Hepatocyte (in vitro differentiated cells): ENCODE measurements at regions not wholly inside any gene's neighbourhood (a gene's known extent, or its start where the extent isn't known, plus 50 kb on each side); places are given as distances from the start of the nearest gene placed in this dataset.

Source experiments
- DNase-seq: peaks from one replicate; pipeline ENCODE4 v3.0.0-alpha.2; 2016; ENCODE audit warnings: low spot score
- H2AFZ ChIP-seq: fragments of 200-600 bp; sonication (generic); 2 replicates; pipeline ENCODE4 v1.6.0; 2016; ENCODE audit warnings: antibody characterized with exemption, mild to moderate bottlenecking
- H3K27ac ChIP-seq: fragments of 200-600 bp; sonication (generic); 2 replicates; pipeline ENCODE4 v1.5.1; 2016; ENCODE audit warnings: mild to moderate bottlenecking
- H3K27me3 ChIP-seq: fragments of 200-600 bp; sonication (generic); 2 replicates; pipeline ENCODE4 v1.6.1; 2016
- H3K36me3 ChIP-seq: fragments of 200-600 bp; sonication (generic); replicated peaks from 2 replicates; pipeline ENCODE4 v1.5.1; 2016; ENCODE audit warnings: low read depth; ENCODE audit not compliant: insufficient read depth
- H3K4me1 ChIP-seq: fragments of 200-600 bp; sonication (generic); 2 replicates; pipeline ENCODE4 v1.5.1; 2016; ENCODE audit warnings: mild to moderate bottlenecking, moderate library complexity; ENCODE audit not compliant: insufficient read depth
- H3K4me2 ChIP-seq: fragments of 200-600 bp; sonication (generic); 2 replicates; pipeline ENCODE4 v1.6.0; 2016
- H3K4me3 ChIP-seq: fragments of 200-600 bp; sonication (generic); 2 replicates; pipeline ENCODE4 v1.5.1; 2016; ENCODE audit warnings: mild to moderate bottlenecking
- H3K79me2 ChIP-seq: fragments of 200-600 bp; sonication (generic); 2 replicates; pipeline ENCODE4 v1.6.0; 2017; ENCODE audit warnings: mild to moderate bottlenecking
- H3K9me2 ChIP-seq: fragments of 200-600 bp; sonication (generic); replicated peaks from 2 replicates; pipeline ENCODE4 v1.6.0; 2017; ENCODE audit warnings: mild to moderate bottlenecking; ENCODE audit not compliant: insufficient read depth
- H3K9me3 ChIP-seq: fragments of 200-600 bp; sonication (generic); 2 replicates; pipeline ENCODE4 v1.5.1; 2016; ENCODE audit warnings: low read depth, mild to moderate bottlenecking
- H4K20me1 ChIP-seq: fragments of 200-600 bp; sonication (generic); 2 replicates; pipeline ENCODE4 v1.6.0; 2016; ENCODE audit warnings: mild to moderate bottlenecking; ENCODE audit not compliant: insufficient read depth, poor library complexity, severe bottlenecking
- EZH2 ChIP-seq: fragments of 200-600 bp; sonication (generic); IDR thresholded peaks from 2 replicates; pipeline ENCODE4 v1.6.1; 2016; ENCODE audit warnings: antibody characterized with exemption, mild to moderate bottlenecking, borderline replicate concordance
- EZH2phosphoT487 ChIP-seq: fragments of 200-600 bp; sonication (generic); IDR thresholded peaks from one replicate; pipeline ENCODE4 v1.6.1; 2018; ENCODE audit warnings: antibody characterized with exemption, mild to moderate bottlenecking, low read depth, moderate library complexity; ENCODE audit not compliant: unreplicated experiment, severe bottlenecking
- WGBS: methylation state at CpG from one replicate; pipeline ENCODE4 v1.1.6; 2016; ENCODE audit warnings: low lambda C conversion rate; ENCODE audit errors: missing lambda C conversion rate; 5-methylcytosine and 5-hydroxymethylcytosine counted together
- TF ChIP-seq, protein P1 (sequence below): fragments of 200-600 bp; sonication (generic); IDR thresholded peaks from 2 replicates; pipeline ENCODE4 v1.5.1; 2016; ENCODE audit warnings: antibody characterized with exemption, mild to moderate bottlenecking; ENCODE audit not compliant: poor library complexity

DNA sequence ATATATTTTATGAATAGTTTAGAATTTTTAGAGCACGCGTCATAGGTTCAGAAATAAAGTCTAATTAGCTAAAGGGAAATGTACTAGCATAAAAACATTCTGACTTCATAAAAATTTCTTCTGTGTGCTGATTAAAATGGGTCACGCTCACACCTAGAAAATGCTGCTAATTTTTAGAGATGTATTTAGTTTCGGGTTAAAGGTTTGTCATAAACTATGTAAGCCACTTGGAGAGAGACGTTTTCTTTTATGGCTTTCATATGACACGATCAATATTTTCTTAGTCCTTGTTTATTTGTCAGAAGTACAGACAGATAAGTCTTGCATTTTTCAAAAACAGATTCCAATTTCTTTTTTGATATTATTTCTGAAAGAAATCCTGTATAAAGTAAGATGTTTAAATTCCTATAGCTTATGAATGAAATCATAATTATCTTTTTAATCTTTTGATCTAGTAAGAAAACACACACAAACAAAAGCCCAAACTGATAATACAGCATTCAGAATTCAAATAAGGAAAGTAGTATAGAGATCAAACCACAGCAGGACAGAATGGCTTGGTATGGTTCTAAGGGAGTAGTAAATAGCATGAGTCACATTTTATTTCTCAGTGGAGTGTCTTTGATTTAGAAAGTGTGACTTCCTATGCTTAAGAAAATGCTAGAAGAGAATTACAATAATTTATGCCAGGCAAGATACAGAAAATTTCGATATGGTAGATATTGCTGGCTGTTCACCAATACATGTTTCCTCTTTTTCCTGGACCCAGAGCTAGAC is 236.6 kb downstream of the GPD2 start:
- no peak for DNase-seq
- no peaks in the 10 kb centered on the region for H3K9me2 ChIP-seq
- no peaks in the 10 kb centered on the region for H3K36me3 ChIP-seq
- H3K79me2 ChIP-seq: no peaks in the 10 kb centered on the region
- TF ChIP-seq EZH2phosphoT487 (no peak), EZH2 (no peak)
- TF ChIP-seq, protein P1, sequence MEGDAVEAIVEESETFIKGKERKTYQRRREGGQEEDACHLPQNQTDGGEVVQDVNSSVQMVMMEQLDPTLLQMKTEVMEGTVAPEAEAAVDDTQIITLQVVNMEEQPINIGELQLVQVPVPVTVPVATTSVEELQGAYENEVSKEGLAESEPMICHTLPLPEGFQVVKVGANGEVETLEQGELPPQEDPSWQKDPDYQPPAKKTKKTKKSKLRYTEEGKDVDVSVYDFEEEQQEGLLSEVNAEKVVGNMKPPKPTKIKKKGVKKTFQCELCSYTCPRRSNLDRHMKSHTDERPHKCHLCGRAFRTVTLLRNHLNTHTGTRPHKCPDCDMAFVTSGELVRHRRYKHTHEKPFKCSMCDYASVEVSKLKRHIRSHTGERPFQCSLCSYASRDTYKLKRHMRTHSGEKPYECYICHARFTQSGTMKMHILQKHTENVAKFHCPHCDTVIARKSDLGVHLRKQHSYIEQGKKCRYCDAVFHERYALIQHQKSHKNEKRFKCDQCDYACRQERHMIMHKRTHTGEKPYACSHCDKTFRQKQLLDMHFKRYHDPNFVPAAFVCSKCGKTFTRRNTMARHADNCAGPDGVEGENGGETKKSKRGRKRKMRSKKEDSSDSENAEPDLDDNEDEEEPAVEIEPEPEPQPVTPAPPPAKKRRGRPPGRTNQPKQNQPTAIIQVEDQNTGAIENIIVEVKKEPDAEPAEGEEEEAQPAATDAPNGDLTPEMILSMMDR: no peak
- H4K20me1 ChIP-seq: no peaks in the 10 kb centered on the region
- H3K9me3 ChIP-seq: no peaks in the 10 kb centered on the region
- H3K27ac ChIP-seq: no peak overlapping the region
- no peak overlapping the region for H3K4me2 ChIP-seq
- 82% methylated on average over 7 of the region's 7 CpGs for WGBS
- no peak overlapping the region for H3K4me3 ChIP-seq
- no peak overlapping the region for H2AFZ ChIP-seq
- H3K27me3 ChIP-seq: no peaks in the 10 kb centered on the region
- H3K4me1 ChIP-seq: peaks cover 5% of the 10 kb centered on the region

DNA sequence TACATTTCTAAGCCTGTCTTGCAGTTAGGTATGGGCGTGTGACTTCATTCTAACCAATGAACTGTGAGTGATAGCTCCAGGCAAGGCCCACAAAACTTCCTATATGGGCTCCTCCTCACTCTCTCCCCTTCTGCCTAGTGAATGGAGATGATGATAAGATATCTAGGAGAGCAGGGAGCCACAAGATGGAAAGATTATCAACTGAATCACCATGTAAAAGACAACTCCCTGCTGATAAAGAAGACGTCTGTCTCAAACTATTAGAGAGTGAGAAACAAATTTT is 237.1 kb downstream of the GPD2 start:
- 58% methylated on average over 2 of the region's 2 CpGs for WGBS
- no peak overlapping the region for H3K4me3 ChIP-seq
- peaks cover 5% of the 10 kb centered on the region for H3K4me1 ChIP-seq
- no peaks in the 10 kb centered on the region for H4K20me1 ChIP-seq
- TF ChIP-seq, protein P1: no peak
- TF ChIP-seq EZH2phosphoT487 (no peak), EZH2 (no peak)
- H3K27ac ChIP-seq: no peak overlapping the region
- no peak overlapping the region for H2AFZ ChIP-seq
- no peaks in the 10 kb centered on the region for H3K27me3 ChIP-seq
- H3K9me2 ChIP-seq: no peaks in the 10 kb centered on the region
- no peaks in the 10 kb centered on the region for H3K9me3 ChIP-seq
- H3K4me2 ChIP-seq: no peak overlapping the region
- H3K36me3 ChIP-seq: no peaks in the 10 kb centered on the region
- no peak for DNase-seq
- H3K79me2 ChIP-seq: no peaks in the 10 kb centered on the region

DNA sequence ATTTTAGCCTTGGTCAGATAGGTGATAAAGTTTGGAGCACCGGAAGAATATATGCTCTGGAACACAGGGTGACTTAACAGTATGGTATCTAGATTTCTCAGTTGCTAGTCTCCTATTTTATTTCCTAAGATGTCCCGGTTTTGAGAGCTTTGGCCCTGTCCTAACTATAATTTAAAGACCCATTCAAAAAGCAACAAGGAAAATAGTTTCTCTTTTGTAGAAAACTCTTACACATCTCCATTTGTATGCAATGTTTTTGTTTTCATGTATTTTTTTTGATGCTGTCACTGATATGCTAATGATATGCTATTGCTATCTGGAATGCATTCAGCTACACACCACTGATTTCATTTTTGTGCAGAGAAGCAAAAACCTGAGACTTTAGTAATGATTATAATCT is 237.8 kb downstream of the GPD2 start:
- no peak overlapping the region for H3K27ac ChIP-seq
- H3K4me2 ChIP-seq: no peak overlapping the region
- 76% methylated on average over 2 of the region's 2 CpGs for WGBS
- no peaks in the 10 kb centered on the region for H3K27me3 ChIP-seq
- no peaks in the 10 kb centered on the region for H3K79me2 ChIP-seq
- H3K9me2 ChIP-seq: no peaks in the 10 kb centered on the region
- DNase-seq: no peak
- H4K20me1 ChIP-seq: no peaks in the 10 kb centered on the region
- no peak overlapping the region for H2AFZ ChIP-seq
- no peaks in the 10 kb centered on the region for H3K36me3 ChIP-seq
- no peaks in the 10 kb centered on the region for H3K9me3 ChIP-seq
- TF ChIP-seq, protein P1: no peak
- TF ChIP-seq EZH2 (no peak), EZH2phosphoT487 (no peak)
- H3K4me3 ChIP-seq: no peak overlapping the region
- peaks cover 5% of the 10 kb centered on the region for H3K4me1 ChIP-seq
